ENCODE measurements at regions not wholly inside any gene's neighbourhood (a gene's known extent, or its start where the extent isn't known, plus 50 kb on each side); places are given as distances from the start of the nearest gene placed in this dataset.

DNA sequence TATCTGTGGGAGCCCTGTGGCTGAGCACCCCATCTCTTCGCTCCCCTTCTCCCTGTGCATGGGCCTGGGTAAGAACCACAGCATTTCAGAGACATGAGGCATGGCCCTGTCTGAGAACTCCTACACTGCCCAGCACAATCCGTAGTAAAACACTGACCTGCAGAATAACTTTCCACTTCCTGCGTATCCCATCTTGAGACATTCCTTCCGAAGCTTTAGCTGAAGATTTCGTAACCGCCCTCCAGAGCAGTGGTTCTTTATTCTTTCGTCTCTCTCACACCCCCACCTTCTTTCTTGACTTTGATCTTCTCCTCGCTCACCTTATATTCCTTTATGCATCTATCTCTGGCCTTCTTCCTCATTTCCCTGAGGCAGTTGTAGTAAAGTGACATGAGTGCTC, 381.1 kb downstream of the HRH4 start:
- no peaks in the 10 kb centered on the region for H3K36me3 ChIP-seq
- no peak overlapping the region for H3K4me3 ChIP-seq
- DNase-seq = no peak
- H3K27me3 ChIP-seq = peaks cover 5% of the 10 kb centered on the region; the same call in 1 of the 2 replicates
- no peaks in the 10 kb centered on the region for H3K9me3 ChIP-seq

DNA sequence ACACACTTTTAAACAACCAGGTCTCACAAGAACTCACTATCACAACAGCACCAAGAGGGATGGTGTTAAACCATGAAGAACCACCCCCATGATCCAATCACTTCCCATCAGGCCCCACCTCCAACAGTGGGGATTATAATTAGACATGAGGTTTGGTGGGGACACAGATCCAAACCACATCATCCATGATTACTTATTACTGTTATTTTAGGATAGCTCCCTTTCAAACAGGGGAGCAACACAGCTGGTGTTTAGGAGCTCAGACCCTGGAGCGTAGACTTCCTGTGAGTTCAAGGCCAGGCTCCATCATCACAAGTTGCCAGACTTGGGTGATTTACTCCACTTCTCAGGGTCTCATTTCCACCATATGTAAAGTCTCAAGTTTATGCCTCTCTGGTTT, 382.7 kb downstream of the HRH4 start:
- no peak for DNase-seq
- Histone ChIP-seq H3K27me3 (peaks cover 5% of the 10 kb centered on the region; the same call in 1 of the 2 replicates), H3K9me3 (no peaks in the 10 kb centered on the region), H3K4me3 (no peak overlapping the region), H3K36me3 (no peaks in the 10 kb centered on the region)

DNA sequence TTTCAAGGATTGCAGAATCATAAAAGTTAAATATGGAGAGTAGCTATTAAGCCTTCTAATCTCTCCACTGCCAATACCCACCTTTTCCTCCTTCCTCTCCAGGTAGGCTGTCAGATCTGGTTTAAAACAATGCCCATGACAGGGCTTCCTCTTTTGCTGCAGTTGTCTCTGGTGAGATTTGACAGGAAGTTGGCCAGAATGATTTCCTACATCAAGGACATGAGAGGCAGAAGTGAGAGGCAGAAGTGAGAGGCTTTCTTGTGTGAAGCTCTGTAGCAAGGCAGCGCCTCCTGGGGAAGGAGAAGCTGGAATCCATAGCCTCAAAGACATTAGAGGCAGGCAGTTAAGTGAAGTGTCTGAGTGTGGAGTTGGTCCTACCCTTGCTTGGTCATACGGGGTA, 385.7 kb downstream of the HRH4 start:
- Histone ChIP-seq H3K4me3 (no peak overlapping the region), H3K9me3 (no peaks in the 10 kb centered on the region), H3K27me3 (peaks cover 5% of the 10 kb centered on the region; the same call in 1 of the 2 replicates), H3K36me3 (no peaks in the 10 kb centered on the region)
- no peak for DNase-seq

DNA sequence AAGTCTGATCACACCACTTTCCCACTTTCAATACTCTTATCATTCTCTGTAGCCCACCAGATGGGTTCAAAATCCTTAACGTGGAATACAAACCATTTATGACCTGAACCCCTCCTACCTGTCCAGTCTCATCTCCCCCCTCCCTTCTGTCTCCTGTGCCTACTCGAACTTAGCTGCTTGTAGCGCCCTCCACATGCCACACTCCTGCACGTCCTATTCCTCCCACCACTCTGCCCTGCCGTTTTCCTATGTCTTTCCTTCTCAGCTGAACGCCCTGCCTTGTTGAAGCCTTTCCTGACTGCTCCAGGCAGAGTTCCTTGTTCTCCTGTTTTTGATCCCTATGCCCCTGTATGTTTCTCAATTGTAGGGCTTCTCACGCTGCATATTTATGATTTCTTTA, 390.1 kb downstream of the HRH4 start:
- no peaks in the 10 kb centered on the region for H3K9me3 ChIP-seq
- DNase-seq = no peak
- H3K27me3 ChIP-seq = peaks cover 2% of the 10 kb centered on the region; the same call in 1 of the 2 replicates
- H3K36me3 ChIP-seq = no peaks in the 10 kb centered on the region
- H3K4me3 ChIP-seq = no peak overlapping the region

DNA sequence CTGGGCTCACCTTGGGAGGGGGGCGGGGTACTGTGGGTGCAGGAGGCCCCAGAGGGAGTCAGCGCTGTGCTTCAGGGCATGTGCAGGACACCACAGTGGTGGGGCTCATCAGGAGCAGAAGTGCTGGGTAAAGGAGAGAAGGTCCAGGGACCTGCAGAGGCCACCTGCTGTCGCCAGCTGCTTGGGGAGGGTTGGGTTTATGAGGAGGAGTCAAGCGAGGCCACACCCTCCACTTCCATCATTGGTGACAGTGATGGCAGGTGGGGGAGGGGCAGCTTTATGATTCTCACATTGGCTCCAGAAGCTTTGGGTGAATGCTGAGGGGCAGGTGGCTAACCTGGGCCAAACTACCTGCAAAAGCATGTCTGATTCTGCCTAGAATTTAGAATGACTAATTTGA, 392.6 kb downstream of the HRH4 start:
- H3K9me3 ChIP-seq = no peaks in the 10 kb centered on the region
- no peak overlapping the region for H3K4me3 ChIP-seq
- no peak for DNase-seq
- no peaks in the 10 kb centered on the region; the same call in 1 of the 2 replicates for H3K27me3 ChIP-seq
- H3K36me3 ChIP-seq = no peaks in the 10 kb centered on the region

DNA sequence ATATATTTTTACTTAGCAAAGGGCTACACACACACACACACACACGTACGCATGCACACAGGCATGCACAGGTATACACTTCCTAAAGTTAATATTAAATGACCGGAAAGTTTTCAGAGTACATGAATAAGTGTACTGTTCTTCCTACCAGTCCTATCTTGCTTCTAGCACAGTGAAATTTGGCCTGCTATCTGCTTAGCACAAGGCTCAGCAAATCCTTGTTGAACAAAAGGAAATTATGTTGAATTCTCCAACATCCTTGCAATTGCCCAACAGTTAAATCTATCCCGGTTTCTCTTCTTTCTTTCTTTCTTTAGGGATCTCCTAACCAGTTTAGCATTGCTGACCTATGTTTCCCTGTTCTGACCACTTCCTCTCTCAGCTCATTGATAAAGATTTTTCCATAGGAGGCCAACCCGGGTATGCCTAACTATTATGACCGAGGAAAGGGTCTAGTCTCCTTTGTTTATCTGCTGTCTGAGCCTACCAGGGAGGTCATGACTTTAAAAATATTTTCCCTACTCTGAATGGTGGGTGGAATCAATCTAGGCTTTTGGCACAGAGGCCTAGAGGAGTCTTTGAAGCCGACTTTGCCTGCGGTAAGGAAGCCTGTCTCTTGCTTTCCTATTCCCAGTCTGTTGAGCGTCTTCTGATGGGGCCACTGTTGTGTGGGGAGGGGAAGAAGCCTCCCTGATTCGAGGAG, 400.7 kb downstream of the HRH4 start:
- DNase-seq = no peak
- no peaks in the 10 kb centered on the region for H3K9me3 ChIP-seq

DNA sequence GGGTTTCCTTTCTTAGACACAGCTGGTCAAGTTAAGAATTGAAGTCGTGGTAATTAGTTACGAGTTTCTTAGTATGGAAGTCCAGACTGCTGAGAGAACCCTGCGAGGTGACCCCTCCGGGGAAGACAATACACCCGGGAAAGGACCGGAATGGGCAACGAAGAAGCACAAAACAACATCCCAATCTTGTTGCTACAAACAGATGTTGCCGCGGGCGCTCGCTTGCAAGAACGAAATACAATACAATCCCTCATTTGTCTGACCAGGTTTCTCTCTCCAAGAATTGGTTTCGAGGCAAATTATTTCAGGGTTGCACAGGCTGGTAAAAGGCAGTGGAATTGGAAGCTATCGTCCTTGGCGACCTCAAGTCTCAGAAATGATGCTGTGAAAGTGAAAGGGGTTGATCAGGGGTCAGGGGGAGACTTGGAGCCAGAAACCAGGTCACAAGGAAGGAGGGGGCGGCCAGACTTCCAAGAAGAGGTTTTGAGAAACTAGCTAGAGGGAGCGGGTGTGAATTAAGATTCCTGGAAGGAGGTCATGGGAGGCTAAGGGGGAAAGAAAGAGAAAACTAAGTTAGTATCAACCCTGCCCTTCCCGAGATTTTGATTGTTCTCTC, 401.9 kb downstream of the HRH4 start:
- peak overlapping the region; percentile 8; the same call in 1 of the 2 replicates for H3K4me3 ChIP-seq
- no peak for DNase-seq
- no peaks in the 10 kb centered on the region for H3K9me3 ChIP-seq
- no peaks in the 10 kb centered on the region for H3K36me3 ChIP-seq
- no peaks in the 10 kb centered on the region for H3K27me3 ChIP-seq

More for the DNA sequence above, 400.7 kb downstream of the HRH4 start:
- no peaks in the 10 kb centered on the region for H3K36me3 ChIP-seq
- no peak overlapping the region for H3K4me3 ChIP-seq
- H3K27me3 ChIP-seq = no peaks in the 10 kb centered on the region

DNA sequence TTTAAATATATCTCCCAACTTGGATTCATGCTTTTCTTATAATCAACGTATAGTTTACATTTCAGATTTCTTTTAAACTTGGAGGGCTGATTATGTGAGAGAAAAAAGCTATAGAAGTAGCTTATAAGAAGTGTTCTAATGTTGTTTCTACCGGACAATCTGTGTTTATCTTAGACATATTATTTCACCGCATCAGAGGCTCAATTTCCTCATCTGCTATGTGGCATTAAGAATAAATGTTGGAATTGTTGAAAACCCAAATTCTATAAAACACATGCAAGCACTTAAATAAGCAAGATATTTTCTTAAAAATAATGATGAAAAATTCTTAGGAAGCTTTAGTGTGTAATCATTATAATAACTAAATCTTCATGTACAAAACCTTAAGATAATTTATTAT, 407.9 kb downstream of the HRH4 start:
- no peaks in the 10 kb centered on the region for H3K9me3 ChIP-seq
- H3K4me3 ChIP-seq = no peak overlapping the region
- DNase-seq = no peak
- H3K36me3 ChIP-seq = no peaks in the 10 kb centered on the region
- no peaks in the 10 kb centered on the region for H3K27me3 ChIP-seq

DNA sequence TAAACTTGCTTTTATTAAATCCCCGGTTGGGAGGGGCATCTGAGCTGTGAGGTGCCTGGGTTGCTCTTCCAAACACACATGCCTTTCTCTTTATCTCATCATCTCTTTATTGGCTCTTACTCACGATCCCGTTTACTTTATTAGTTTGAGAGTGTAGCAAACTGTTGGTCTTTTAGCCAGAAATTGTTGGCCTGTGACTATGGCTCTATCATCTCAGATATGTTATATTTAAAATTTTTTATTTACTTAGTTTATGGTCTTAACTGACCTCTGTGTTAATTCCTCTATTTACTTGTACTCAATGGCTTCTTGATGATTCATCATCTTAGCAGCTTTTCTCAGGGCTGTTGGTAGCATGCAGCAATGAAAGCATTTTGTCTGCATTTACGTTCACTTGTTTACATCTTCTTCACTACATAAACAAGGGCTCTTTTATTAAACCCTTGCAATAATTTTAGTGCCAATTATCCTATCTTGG, 408.4 kb downstream of the HRH4 start:
- Histone ChIP-seq H3K36me3 (no peaks in the 10 kb centered on the region), H3K27me3 (no peaks in the 10 kb centered on the region), H3K4me3 (no peak overlapping the region), H3K9me3 (no peaks in the 10 kb centered on the region)
- DNase-seq = peak; percentile 63

DNA sequence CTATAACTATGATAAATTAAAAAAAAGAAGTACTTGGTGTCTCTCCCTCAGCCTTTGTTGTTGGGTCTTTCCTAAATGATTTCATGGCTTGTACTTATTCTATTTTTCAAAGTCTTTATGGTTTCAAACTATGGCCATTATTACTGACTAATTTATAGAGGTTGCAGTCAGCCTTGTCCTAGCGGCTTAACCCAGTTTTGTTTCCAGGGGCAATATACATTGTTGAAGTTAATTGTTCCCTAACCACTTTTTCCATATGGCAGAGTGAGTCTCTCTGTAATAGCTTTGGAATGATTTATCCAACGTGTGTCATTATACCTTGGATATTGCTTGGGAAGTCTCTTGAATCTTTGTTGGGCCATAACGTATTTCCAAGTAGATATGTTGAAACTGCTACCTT, 408.8 kb downstream of the HRH4 start:
- DNase-seq = no peak
- Histone ChIP-seq H3K9me3 (no peaks in the 10 kb centered on the region), H3K4me3 (no peak overlapping the region), H3K36me3 (no peaks in the 10 kb centered on the region), H3K27me3 (no peaks in the 10 kb centered on the region)

DNA sequence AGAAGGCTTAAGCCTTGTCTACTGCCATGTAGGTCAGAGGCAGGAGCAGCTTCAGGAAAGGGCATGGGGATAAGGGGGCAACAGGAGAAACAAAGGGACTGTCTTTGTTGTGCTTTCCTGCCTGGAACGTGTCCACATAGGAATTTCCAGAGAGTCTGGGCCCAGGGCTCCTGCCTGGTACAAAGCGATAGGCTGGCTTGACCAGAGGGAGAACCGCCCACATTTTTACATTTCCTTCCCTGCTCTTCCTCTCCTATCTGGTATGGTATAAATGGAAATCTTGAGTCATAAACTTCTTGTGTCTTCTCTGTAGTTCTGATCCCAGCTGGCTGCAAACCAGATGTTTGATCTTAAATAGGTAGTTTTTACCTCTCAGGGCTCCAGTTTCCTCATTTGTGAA, 414.8 kb downstream of the HRH4 start:
- H3K4me3 ChIP-seq = no peak overlapping the region
- no peak for DNase-seq
- H3K9me3 ChIP-seq = no peaks in the 10 kb centered on the region
- H3K27me3 ChIP-seq = no peaks in the 10 kb centered on the region
- no peaks in the 10 kb centered on the region for H3K36me3 ChIP-seq

DNA sequence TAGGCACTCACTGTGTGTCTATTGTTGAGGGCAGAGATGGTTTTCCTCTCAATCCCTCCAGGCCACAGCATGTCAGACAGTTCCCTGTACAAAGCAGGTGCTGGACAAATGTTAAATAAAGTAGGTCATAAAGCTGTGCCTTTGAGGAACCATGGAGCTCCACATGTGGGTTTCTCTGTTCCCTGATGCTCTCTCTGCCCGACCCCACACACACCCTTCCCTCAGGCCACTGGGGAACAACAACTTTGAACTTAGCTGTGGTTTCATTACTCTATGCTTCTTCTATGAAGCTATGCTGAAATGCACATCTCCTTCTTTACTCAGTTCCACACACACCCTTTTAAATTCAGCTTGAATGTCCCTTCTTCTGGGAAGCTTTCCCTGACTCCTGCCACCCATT, 415.3 kb downstream of the HRH4 start:
- no peaks in the 10 kb centered on the region for H3K27me3 ChIP-seq
- no peaks in the 10 kb centered on the region for H3K9me3 ChIP-seq
- DNase-seq = no peak
- no peak overlapping the region for H3K4me3 ChIP-seq
- H3K36me3 ChIP-seq = no peaks in the 10 kb centered on the region

DNA sequence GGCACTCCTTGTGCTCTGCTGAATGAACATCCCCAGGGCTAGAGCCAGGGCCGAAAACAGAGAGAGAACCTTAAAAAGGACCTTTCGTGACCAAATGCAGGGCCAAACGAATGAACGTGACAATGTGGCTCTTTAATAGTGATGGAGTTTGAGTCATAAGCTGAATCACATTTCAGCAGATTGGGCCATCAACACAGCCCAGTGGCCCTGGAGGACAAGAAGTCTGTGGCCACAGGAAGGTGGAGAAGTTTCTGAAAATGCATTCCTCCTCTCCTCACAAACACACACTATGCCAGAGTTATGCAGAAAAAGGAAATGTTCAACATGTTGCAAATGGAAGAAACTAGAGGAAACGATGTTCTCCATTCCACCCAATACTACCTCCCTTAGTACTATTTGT, 415.8 kb downstream of the HRH4 start:
- no peak for DNase-seq
- Histone ChIP-seq H3K4me3 (no peak overlapping the region), H3K27me3 (no peaks in the 10 kb centered on the region), H3K9me3 (no peaks in the 10 kb centered on the region), H3K36me3 (no peaks in the 10 kb centered on the region)

DNA sequence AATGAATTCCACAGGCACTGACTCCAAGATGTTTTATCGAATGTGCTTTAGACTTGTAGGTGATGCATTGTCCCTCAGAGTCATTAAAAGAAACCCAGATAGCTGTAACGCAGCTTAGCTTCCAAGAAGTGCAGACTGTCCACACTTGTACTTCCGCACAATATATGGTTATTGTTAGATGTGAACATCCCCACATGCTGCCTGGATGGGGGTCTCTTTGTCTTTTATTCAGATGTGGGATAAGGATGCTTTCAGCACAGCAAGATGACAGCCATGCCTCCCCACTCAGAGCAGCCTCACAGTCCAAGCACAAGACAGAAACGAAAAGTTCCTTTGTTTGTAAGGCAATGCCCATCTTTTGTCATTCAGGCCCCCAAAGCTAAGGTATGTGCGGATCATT, 416.6 kb downstream of the HRH4 start:
- no peaks in the 10 kb centered on the region for H3K9me3 ChIP-seq
- H3K27me3 ChIP-seq = no peaks in the 10 kb centered on the region
- no peak overlapping the region for H3K4me3 ChIP-seq
- no peak for DNase-seq
- no peaks in the 10 kb centered on the region for H3K36me3 ChIP-seq

DNA sequence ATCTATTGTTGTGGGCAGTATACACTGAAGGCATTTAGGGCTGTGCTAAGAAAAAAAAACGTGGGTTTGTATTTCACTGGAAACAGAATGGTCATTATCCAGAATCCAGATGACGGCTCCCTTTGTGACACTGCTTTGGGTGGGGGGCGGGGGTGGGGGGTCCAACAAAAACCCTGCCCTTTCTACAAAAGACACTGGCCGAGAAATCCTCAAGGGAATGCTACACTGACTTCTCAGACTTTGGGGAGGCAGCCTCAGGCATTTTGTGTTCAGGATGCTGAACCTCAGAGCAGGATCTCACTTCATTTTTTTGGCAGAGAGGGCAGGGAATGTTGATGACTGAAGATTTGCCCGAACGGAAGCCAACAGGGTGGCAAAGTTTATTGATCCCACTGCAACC, 417.1 kb downstream of the HRH4 start:
- no peak for DNase-seq

DNA sequence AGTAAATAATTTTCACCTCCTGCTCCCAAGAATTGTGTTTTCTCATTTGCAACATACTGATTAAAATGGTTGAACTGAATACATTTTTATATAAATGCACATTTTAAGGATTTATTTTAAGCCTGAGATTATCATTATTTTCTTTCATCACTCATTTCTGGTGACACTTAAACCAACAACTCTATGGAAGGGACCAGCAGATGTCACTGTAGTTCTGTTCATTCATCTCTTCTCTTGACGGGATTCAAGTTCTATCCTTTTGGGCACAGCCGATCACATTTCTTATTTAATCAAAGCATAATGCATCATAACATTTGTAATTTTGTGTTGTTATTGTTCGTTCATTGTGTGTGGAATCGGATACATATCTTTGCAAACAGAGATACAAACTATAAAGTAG, 417.9 kb downstream of the HRH4 start:
- no peak overlapping the region for H3K4me3 ChIP-seq
- no peaks in the 10 kb centered on the region for H3K9me3 ChIP-seq
- no peak for DNase-seq
- no peaks in the 10 kb centered on the region for H3K36me3 ChIP-seq
- no peaks in the 10 kb centered on the region for H3K27me3 ChIP-seq

More for the DNA sequence above, 417.1 kb downstream of the HRH4 start:
- Histone ChIP-seq H3K4me3 (no peak overlapping the region), H3K27me3 (no peaks in the 10 kb centered on the region), H3K36me3 (no peaks in the 10 kb centered on the region), H3K9me3 (no peaks in the 10 kb centered on the region)

DNA sequence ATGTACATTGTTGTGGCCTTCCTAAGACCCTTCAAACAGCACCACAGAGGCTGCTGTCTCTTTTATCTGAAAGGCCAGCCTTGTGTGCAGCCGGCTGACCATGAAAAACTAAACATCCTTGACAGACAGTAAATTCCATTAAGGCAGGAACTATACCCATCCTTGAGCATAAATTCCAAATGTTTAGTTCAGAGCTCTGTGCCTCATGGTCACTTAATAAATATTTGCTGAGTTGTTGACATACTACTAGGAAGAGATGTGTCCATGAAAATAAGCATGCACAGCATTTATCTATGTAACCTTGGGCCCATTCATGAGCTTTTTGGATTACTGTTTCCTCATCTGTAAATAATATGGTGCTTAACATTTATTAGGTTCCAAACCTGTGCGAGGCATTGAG, 424.8 kb downstream of the HRH4 start:
- H3K36me3 ChIP-seq = no peaks in the 10 kb centered on the region
- H3K27me3 ChIP-seq = no peaks in the 10 kb centered on the region
- H3K9me3 ChIP-seq = no peaks in the 10 kb centered on the region
- H3K4me3 ChIP-seq = no peak overlapping the region
- DNase-seq = no peak

DNA sequence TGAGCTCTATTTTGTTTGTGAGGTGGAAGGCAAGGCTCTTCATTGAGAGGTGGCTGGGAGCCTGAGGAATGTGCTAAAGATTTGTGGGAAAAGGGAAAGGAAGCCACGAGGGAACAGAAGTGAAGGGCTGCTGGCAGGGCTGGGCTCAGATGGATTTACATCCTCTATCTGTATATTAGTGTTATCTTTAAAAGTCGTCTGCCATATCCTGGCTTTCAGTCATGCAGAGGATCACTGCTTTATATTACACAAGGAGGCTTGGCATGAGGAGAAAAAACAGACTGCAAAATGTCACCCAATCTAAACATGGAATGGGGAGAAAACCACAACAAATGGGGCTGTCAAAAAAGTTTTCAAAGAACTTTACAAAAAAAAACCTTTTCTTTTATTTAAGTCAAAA, 434.4 kb downstream of the HRH4 start:
- Histone ChIP-seq H3K36me3 (no peaks in the 10 kb centered on the region), H3K9me3 (no peaks in the 10 kb centered on the region)
- DNase-seq = no peak

More for the DNA sequence above, 434.4 kb downstream of the HRH4 start:
- Histone ChIP-seq H3K27me3 (no peaks in the 10 kb centered on the region), H3K4me3 (no peak overlapping the region)

Measured in MG63 (cell line).